Activated CD4-positive, CD25-positive, alpha-beta regulatory T cell treated with anti-CD3 and anti-CD28 coated beads, Interleukin-2, amount 50 U/mL, for 72 hours (primary cell): ENCODE measurements at regions not wholly inside any gene's neighbourhood (a gene's known extent, or its start where the extent isn't known, plus 50 kb on each side); places are given as distances from the start of the nearest gene placed in this dataset.
"Not testable (repeated sequence)": the region's sequence is repeated elsewhere in the genome, so short reads cannot be mapped to it uniquely, and the experiment has no call there.

Experiments
- DNase-seq: peaks from one replicate; pipeline ENCODE4 v3.0.0; 2021

- no peak for DNase-seq
Measured at GRCh38 chr6:16901782-16902181, 140.5 kb upstream of the ATXN1 start.

GRCh38 chr6:16901306-16901705 lies 140.0 kb upstream of the ATXN1 start:
- no peak for DNase-seq

GRCh38 chr6:16898640-16899396 lies 137.6 kb upstream of the ATXN1 start:
- no peak for DNase-seq

GRCh38 chr6:16897669-16898068 lies 136.4 kb upstream of the ATXN1 start:
- no peak for DNase-seq

- DNase-seq, result no peak
Measured at GRCh38 chr6:16894301-16894700, 133.0 kb upstream of the ATXN1 start.

- DNase-seq, result not testable (repeated sequence)
Measured at GRCh38 chr6:16891110-16891509, 129.8 kb upstream of the ATXN1 start.

- DNase-seq, result no peak
Measured at GRCh38 chr6:16885411-16886160, 124.3 kb upstream of the ATXN1 start.

- DNase-seq, result no peak
Measured at GRCh38 chr6:16884526-16884925, 123.3 kb upstream of the ATXN1 start.

- no peak for DNase-seq
Measured at GRCh38 chr6:16883414-16883813, 122.2 kb upstream of the ATXN1 start.

GRCh38 chr6:16882230-16882629 lies 121.0 kb upstream of the ATXN1 start:
- no peak for DNase-seq

- not testable (repeated sequence) for DNase-seq
Measured at GRCh38 chr6:16876852-16877251, 115.6 kb upstream of the ATXN1 start.

- DNase-seq, result no peak
Measured at GRCh38 chr6:16876201-16876600, 114.9 kb upstream of the ATXN1 start.

- no peak for DNase-seq
Measured at GRCh38 chr6:16873698-16874097, 112.4 kb upstream of the ATXN1 start.

GRCh38 chr6:16872543-16873235 lies 111.4 kb upstream of the ATXN1 start:
- no peak for DNase-seq

- no peak for DNase-seq
Measured at GRCh38 chr6:16871047-16871446, 109.8 kb upstream of the ATXN1 start.

- DNase-seq, result no peak
Measured at GRCh38 chr6:16868968-16869367, 107.7 kb upstream of the ATXN1 start.

- DNase-seq, result no peak
Measured at GRCh38 chr6:16857969-16858592, 96.8 kb upstream of the ATXN1 start.

GRCh38 chr6:16855460-16855859 lies 94.2 kb upstream of the ATXN1 start:
- DNase-seq, result no peak

GRCh38 chr6:16854986-16855385 lies 93.7 kb upstream of the ATXN1 start:
- DNase-seq, result no peak

GRCh38 chr6:16852671-16853070 lies 91.4 kb upstream of the ATXN1 start:
- no peak for DNase-seq

GRCh38 chr6:16851758-16852157 lies 90.5 kb upstream of the ATXN1 start:
- DNase-seq, result no peak

- no peak for DNase-seq
Measured at GRCh38 chr6:16851044-16851540, 89.8 kb upstream of the ATXN1 start.

- no peak for DNase-seq
Measured at GRCh38 chr6:16850681-16851026, 89.4 kb upstream of the ATXN1 start.
